SK-N-DZ (cell line): ENCODE measurements at regions not wholly inside any gene's neighbourhood (a gene's known extent, or its start where the extent isn't known, plus 50 kb on each side); places are given as distances from the start of the nearest gene placed in this dataset.

Experiments used
- DNase-seq: peaks from one replicate; pipeline ENCODE4 v3.0.0-alpha.2; 2015; ENCODE audit warnings: low spot score

- DNase-seq = no peak
Observed at GRCh38 chr15:38171973-38172372, 80.7 kb upstream of the SPRED1 start.

DNA sequence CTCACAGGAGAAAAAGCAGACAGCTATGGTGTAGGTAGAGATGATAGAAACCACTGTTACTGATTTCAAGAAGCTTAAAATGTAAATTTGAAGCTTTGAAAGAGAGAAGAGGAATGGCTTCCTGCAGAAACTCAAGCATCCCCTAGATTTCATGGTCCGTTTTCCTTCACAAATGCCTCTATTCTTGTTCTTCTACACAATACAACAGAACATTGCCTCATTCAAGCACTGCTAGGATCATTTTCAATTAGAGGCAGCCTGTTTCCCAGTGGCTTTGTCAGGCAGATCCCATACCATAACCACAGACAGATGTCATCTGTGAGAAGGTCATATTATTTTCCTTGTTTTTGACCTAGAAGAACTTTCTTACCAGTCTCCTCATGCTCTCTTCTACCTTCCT is 77.9 kb upstream of the SPRED1 start:
- DNase-seq = no peak

GRCh38 chr15:38176155-38176554 is 76.5 kb upstream of the SPRED1 start:
- no peak for DNase-seq

DNA sequence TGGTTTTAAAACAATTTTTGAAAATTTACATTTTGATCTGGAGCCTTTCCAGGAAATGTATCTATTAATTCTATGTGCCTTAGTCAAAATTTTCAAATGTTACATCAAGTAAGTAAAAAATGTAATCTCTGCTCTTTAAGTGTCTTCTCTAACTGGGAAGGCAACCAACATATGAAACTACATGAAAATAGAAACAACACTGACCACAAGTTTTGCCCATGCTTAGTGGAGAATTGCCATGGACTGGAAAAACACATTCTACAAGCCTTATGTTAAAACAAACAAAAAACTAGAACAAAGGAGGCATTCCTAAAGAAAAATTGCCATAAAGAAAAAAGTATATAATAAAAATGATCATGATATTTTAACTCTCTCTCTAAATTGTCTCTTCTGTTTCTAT is 75.9 kb upstream of the SPRED1 start:
- DNase-seq = no peak

- DNase-seq = no peak
Observed at GRCh38 chr15:38182900-38183299, 69.7 kb upstream of the SPRED1 start.

- no peak for DNase-seq
Observed at GRCh38 chr15:38186507-38186906, 66.1 kb upstream of the SPRED1 start.

GRCh38 chr15:38187630-38188313 is 64.9 kb upstream of the SPRED1 start:
- DNase-seq = no peak

GRCh38 chr15:38189671-38190295 is 62.9 kb upstream of the SPRED1 start:
- no peak for DNase-seq

GRCh38 chr15:38190501-38190900 is 62.1 kb upstream of the SPRED1 start:
- no peak for DNase-seq

DNA sequence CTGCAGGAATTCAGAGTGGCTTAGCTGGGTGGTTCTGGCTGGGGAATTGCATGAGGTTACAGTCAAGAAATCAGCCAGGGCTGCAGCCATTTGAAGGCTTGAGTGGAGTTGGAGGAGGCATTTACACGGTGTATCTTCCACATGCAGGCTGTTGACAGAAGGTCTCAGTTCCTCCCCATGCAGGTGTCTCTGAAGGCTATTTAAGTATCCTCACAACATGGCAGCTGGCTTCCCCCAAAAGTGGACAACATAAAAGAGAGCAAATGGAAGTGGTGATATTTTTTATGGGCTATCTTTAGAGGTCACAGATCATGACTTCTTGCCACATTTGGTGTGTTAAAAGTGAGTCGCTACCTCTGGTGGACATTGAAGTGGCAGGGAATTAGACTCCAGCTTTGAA is 60.1 kb upstream of the SPRED1 start:
- DNase-seq = no peak

- DNase-seq = no peak
Observed at GRCh38 chr15:38193496-38193895, 59.1 kb upstream of the SPRED1 start.

- no peak for DNase-seq
Observed at GRCh38 chr15:38195191-38195901, 57.3 kb upstream of the SPRED1 start.

DNA sequence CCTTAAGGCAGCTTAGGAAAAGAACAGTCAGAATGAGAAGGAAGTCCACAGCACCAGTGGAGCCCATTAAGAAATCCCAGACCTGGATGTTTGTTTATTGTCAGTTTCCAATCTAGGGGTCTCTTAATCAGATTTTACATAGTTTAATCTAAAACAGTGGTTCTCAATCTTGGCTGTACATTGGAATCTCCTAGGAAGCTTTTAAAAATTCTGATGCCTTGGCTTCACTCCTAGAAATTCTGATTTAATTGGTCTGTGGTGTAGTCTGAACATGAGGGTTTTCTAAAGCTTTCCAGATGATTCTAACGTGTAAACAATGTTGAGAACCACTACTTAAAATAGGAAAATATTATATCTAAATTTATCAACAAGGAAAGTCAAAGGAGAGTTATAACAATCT is 56.6 kb upstream of the SPRED1 start:
- DNase-seq = no peak

DNA sequence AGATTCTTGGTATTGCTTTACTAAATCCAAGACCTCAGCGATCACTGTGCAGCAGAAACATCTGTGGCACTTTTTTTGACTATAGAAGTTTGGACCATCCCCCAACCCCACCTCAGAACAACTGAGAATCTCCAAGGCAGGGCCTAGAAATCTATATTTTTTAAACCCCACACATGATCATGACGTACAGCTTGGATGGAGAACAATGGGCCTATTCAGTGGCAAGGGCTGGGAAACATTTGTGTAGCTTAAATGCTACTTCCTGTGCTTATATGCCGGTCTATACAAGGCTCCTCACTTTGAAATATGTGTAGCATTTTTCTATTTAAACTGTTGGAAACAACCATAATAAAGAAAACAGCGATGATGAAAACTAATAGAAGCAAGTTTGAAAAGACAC is 55.1 kb upstream of the SPRED1 start:
- DNase-seq = no peak

- DNase-seq = no peak
Observed at GRCh38 chr15:38201714-38202113, 50.9 kb upstream of the SPRED1 start.

- no peak for DNase-seq
Observed at GRCh38 chr15:38202361-38202760, 50.3 kb upstream of the SPRED1 start.
